K562 (cell line): ENCODE measurements at regions not wholly inside any gene's neighbourhood (a gene's known extent, or its start where the extent isn't known, plus 50 kb on each side); places are given as distances from the start of the nearest gene placed in this dataset.

Experiments
- ATAC-seq: fragments of 200-7000 bp; cut with Tn5 transposase; 3 replicates; pipeline ENCODE4 v1.9.1; 2020; ENCODE audit warnings: moderate library complexity
- BruUV-seq: library from RNA; stranded (reverse); fragments of 400-500 nt; replicated peaks from 2 replicates; lab custom pipeline; 2021; lab: Mats Ljungman, UMichigan
- CTCF ChIA-PET: fragments of 300-600 bp; formaldehyde crosslinking; extraction: SDS; loops from one replicate; lab custom pipeline; 2021; ENCODE audit warnings: low intra/inter-chr PET ratio; lab: Yijun Ruan, JAX
- POLR2A ChIA-PET: fragments of 300-600, 350-650 bp; sonication (Branson Sonifier 250); formaldehyde crosslinking; extraction: SDS; loops from one replicate; lab custom pipeline; 2021; ENCODE audit warnings: antibody characterized with exemption, inconsistent platforms; lab: Yijun Ruan, JAX
- DNase-seq, 4 experiments: peaks; one replicate each; pipeline versions ENCODE4 v3.0.0 to v3.0.0-alpha.2; 2011 to 2018; ENCODE audit warnings: low spot score in 3 of 4, mixed read lengths in 3 of 4; ENCODE audit errors: extremely low read depth in 1 of 4
- FAIRE-seq: peaks from 2 replicates; lab custom pipeline; 2011; peaks lifted over from hg19 to GRCh38; lab: Jason Lieb, UNC
- H2AFZ ChIP-seq: 2 replicates; pipeline ENCODE4 v1.6.0; 2011; ENCODE audit warnings: low read depth, low read length, control low read depth, inconsistent platforms
- H3K27ac ChIP-seq: fragments of 200-600 bp; 3 replicates; pipeline ENCODE4 v1.8.0; 2011; ENCODE audit warnings: low read depth, mild to moderate bottlenecking, control low read depth, inconsistent platforms, low read length, moderate library complexity, mixed read lengths; ENCODE audit errors: extremely low read depth
- H3K27me3 ChIP-seq, 2 experiments: fragments of 300-600 bp in 1 of 2; 2 replicates in 1 of 2; 3 replicates in 1 of 2; pipeline versions ENCODE4 v1.6.0 to v1.8.0; 2011; ENCODE audit warnings: inconsistent platforms in 2 of 2, low read length in 2 of 2, mild to moderate bottlenecking in 1 of 2, mixed read lengths in 1 of 2, moderate library complexity in 1 of 2; ENCODE audit not compliant: control insufficient read depth in 2 of 2, insufficient read depth in 2 of 2
- H3K36me3 ChIP-seq: fragments of 300-600 bp; 3 replicates; pipeline ENCODE4 v1.8.0; 2011; ENCODE audit warnings: mild to moderate bottlenecking, low read length, inconsistent platforms; ENCODE audit not compliant: control insufficient read depth, insufficient read depth
- H3K4me1 ChIP-seq, 2 experiments: fragments of 200-600 bp in 1 of 2; replicated peaks in 1 of 2; 2 replicates in 1 of 2; 3 replicates in 1 of 2; pipeline versions ENCODE4 v1.5.1 to v1.8.0; 2011; ENCODE audit warnings: inconsistent platforms in 2 of 2, low read length in 2 of 2, mild to moderate bottlenecking in 1 of 2, mixed read lengths in 1 of 2, moderate library complexity in 1 of 2; ENCODE audit not compliant: control insufficient read depth in 2 of 2, insufficient read depth in 2 of 2
- H3K4me2 ChIP-seq: 2 replicates; pipeline ENCODE4 v1.6.1; 2011; ENCODE audit warnings: low read length, control low read depth, inconsistent platforms, mixed read lengths; ENCODE audit not compliant: insufficient read depth
- H3K4me3 ChIP-seq: fragments of 200-600 bp; sonication (generic), shearing (Covaris generic); 2 replicates; pipeline ENCODE4 v1.5.1; 2016; ENCODE audit warnings: control low read depth, inconsistent platforms
- H3K79me2 ChIP-seq: fragments of 200-600 bp; 3 replicates; pipeline ENCODE4 v1.8.0; 2011; ENCODE audit warnings: low read length, inconsistent platforms; ENCODE audit not compliant: control insufficient read depth, insufficient read depth
- H3K9ac ChIP-seq, 2 experiments: 2 replicates each; pipeline versions ENCODE4 v1.6.0 to v1.6.1; 2011; ENCODE audit warnings: low read depth in 2 of 2, low read length in 2 of 2, control low read depth in 1 of 2, inconsistent platforms in 1 of 2, mild to moderate bottlenecking in 1 of 2, mixed read lengths in 1 of 2; ENCODE audit not compliant: insufficient read depth in 1 of 2
- H3K9me1 ChIP-seq: one replicate; pipeline ENCODE4 v1.6.0; 2011; ENCODE audit warnings: inconsistent platforms, mild to moderate bottlenecking, low read length, moderate library complexity; ENCODE audit not compliant: control insufficient read depth, insufficient read depth
- H3K9me3 ChIP-seq: replicated peaks from 2 replicates; pipeline ENCODE4 v1.5.1; 2011; ENCODE audit warnings: low read depth, low read length, inconsistent platforms; ENCODE audit not compliant: control insufficient read depth, insufficient read depth
- H4K20me1 ChIP-seq: replicated peaks from 2 replicates; pipeline ENCODE4 v1.6.1; 2011; ENCODE audit warnings: low read length, inconsistent platforms, mixed read lengths; ENCODE audit not compliant: control insufficient read depth, insufficient read depth
- ARID3B ChIP-seq: fragments of 250-450 bp; sonication (Bioruptor Pico); IDR thresholded peaks from 2 replicates; pipeline ENCODE4 v1.4.0; 2020; ENCODE audit warnings: borderline replicate concordance
- ARNT ChIP-seq, 2 experiments: fragments of 450-650 bp; IDR thresholded peaks; 2 replicates each; pipeline ENCODE4 v1.6.1; 2016; ENCODE audit warnings: mild to moderate bottlenecking in 1 of 2
- GTF2A2 ChIP-seq: IDR thresholded peaks from 2 replicates; pipeline ENCODE4 v1.6.1; 2016; ENCODE audit warnings: mild to moderate bottlenecking, missing genetic modification characterization, missing compliant biosample characterization
- HCFC1 ChIP-seq: IDR thresholded peaks from 2 replicates; pipeline ENCODE4 v1.6.1; 2012; ENCODE audit warnings: low read depth, low read length, improper control_type of control experiment
- ID3 ChIP-seq, 2 experiments: fragments of 250-450 bp in 1 of 2; fragments of 450-650 bp in 1 of 2; sonication (Bioruptor Pico) in 1 of 2; IDR thresholded peaks; 2 replicates each; pipeline versions ENCODE4 v1.6.1 to v1.8.0; 2016 to 2021; ENCODE audit warnings: mild to moderate bottlenecking in 2 of 2, moderate library complexity in 2 of 2, missing compliant biosample characterization in 1 of 2, missing genetic modification characterization in 1 of 2
- SRSF9 ChIP-seq: fragments of 200-400 bp; formaldehyde crosslinking; IDR thresholded peaks from 2 replicates; pipeline ENCODE4 v1.6.1; 2017; ENCODE audit warnings: low read depth, low read length, borderline replicate concordance
- ZNF717 ChIP-seq: fragments of 250-450 bp; sonication (Bioruptor Pico); IDR thresholded peaks from 2 replicates; pipeline ENCODE4 v1.5.0; 2021
- WGBS: fragments of 100-300 bp; shearing (Covaris generic); methylation state at CpG from one replicate; pipeline ENCODE4 v1.1.6; 2016; ENCODE audit warnings: low coverage, mixed read lengths; ENCODE audit not compliant: insufficient coverage; ENCODE audit errors: missing lambda C conversion rate; 5-methylcytosine and 5-hydroxymethylcytosine counted together
- in situ Hi-C: fragments of 300-500 bp; cut with MboI; formaldehyde crosslinking; loops from 4 replicates; pipeline ENCODE4 v1.15.0; 2018; ENCODE audit warnings: inconsistent platforms, mixed read lengths
- intact Hi-C: fragments of 100-400 bp; cut with micrococcal nuclease; formaldehyde crosslinking; loops from 2 replicates; pipeline ENCODE4 v1.14.2; 2022
- TF ChIP-seq, protein P1 (sequence below): sonication (generic); formaldehyde crosslinking; IDR thresholded peaks from 2 replicates; pipeline ENCODE4 v1.8.0; 2022; ENCODE audit warnings: mild to moderate bottlenecking, missing genetic modification reagents, borderline replicate concordance
- TF ChIP-seq, protein P2 (sequence below): fragments of 450-650 bp; IDR thresholded peaks from one replicate; pipeline ENCODE4 v1.6.1; 2018; ENCODE audit warnings: mild to moderate bottlenecking, moderate library complexity; ENCODE audit not compliant: partially characterized antibody

DNA sequence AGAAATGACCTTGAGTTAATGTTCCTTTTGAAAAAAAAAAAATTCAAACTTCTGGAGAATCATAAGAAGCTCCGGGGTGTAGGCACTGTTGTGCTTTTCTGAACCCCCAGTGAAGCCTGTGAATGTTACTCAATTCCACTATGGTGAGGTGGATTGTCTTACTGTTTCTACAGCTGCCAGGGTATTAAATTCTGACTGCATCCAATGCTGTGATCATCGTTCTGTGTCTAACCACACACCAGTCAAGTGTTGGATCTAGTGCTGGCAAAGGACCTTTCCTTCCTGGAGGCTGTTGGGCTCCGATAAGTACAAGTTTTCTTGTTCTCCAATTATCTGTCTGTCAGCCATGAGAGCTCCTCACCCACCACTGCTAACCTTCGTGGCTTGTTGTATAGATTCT lies 162.0 kb upstream of the EPHA7 start:
- no peaks in the 10 kb centered on the region for H4K20me1 ChIP-seq
- H3K4me2 ChIP-seq = no peak overlapping the region
- no peaks in the 10 kb centered on the region for H3K9me3 ChIP-seq
- BruUV-seq = no TSS peak
- no peak overlapping the region for H3K9ac ChIP-seq
- H3K4me3 ChIP-seq = no peak overlapping the region
- FAIRE-seq = no peak
- ChIA-PET POLR2A (no interaction called here), CTCF (interaction anchor here (0.7 kb wide), 1 partner anchor 723 kb away, joined by 6 read pairs; no protein-coding TSS in a partner anchor)
- intact Hi-C loops (no loop called here), in situ Hi-C loops (no loop called here)
- DNase-seq = no peak
- no peak overlapping the region for H2AFZ ChIP-seq
- no peaks in the 10 kb centered on the region for H3K27me3 ChIP-seq
- H3K4me1 ChIP-seq = no peaks in the 10 kb centered on the region
- no peaks in the 10 kb centered on the region for H3K9me1 ChIP-seq
- no peak for ATAC-seq
- H3K79me2 ChIP-seq = no peaks in the 10 kb centered on the region
- H3K36me3 ChIP-seq = no peaks in the 10 kb centered on the region
- WGBS = 0% methylated on average over 4 of the region's 4 CpGs
- no peak overlapping the region for H3K27ac ChIP-seq
- no peak for TF ChIP-seq HCFC1
- no peak for TF ChIP-seq ID3 (CRISPR knock-in tag; IDR thresholded peaks at IDR 0.05)
- TF ChIP-seq ID3 (tag; IDR thresholded peaks at IDR 0.05) = no peak
- no peak for TF ChIP-seq SRSF9
- no peak for TF ChIP-seq ARID3B (CRISPR knock-in tag)
- TF ChIP-seq ZNF717 (CRISPR knock-in tag) = no peak
- TF ChIP-seq ARNT (IDR thresholded peaks at IDR 0.05) = no peak
- TF ChIP-seq GTF2A2 (tag) = no peak
- TF ChIP-seq, protein P1, sequence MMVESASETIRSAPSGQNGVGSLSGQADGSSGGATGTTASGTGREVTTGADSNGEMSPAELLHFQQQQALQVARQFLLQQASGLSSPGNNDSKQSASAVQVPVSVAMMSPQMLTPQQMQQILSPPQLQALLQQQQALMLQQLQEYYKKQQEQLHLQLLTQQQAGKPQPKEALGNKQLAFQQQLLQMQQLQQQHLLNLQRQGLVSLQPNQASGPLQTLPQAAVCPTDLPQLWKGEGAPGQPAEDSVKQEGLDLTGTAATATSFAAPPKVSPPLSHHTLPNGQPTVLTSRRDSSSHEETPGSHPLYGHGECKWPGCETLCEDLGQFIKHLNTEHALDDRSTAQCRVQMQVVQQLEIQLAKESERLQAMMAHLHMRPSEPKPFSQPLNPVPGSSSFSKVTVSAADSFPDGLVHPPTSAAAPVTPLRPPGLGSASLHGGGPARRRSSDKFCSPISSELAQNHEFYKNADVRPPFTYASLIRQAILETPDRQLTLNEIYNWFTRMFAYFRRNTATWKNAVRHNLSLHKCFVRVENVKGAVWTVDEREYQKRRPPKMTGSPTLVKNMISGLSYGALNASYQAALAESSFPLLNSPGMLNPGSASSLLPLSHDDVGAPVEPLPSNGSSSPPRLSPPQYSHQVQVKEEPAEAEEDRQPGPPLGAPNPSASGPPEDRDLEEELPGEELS (CRISPR knock-in tag) = no peak
- TF ChIP-seq, protein P2, sequence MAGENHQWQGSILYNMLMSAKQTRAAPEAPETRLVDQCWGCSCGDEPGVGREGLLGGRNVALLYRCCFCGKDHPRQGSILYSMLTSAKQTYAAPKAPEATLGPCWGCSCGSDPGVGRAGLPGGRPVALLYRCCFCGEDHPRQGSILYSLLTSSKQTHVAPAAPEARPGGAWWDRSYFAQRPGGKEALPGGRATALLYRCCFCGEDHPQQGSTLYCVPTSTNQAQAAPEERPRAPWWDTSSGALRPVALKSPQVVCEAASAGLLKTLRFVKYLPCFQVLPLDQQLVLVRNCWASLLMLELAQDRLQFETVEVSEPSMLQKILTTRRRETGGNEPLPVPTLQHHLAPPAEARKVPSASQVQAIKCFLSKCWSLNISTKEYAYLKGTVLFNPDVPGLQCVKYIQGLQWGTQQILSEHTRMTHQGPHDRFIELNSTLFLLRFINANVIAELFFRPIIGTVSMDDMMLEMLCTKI = no peak
